NCI-H1048 (cell line): ENCODE measurements at regions not wholly inside any gene's neighbourhood (a gene's known extent, or its start where the extent isn't known, plus 50 kb on each side); places are given as distances from the start of the nearest gene placed in this dataset.
"Not testable (repeated sequence)": the region's sequence is repeated elsewhere in the genome, so short reads cannot be mapped to it uniquely, and the experiment has no call there.

Experiments
- DNase-seq: peaks from one replicate; lab custom pipeline; 2025; lab: John Stamatoyannopoulos, UW

GRCh38 chr12:34606749-34607519 is 584.6 kb downstream of the ALG10 start:
- DNase-seq, result no peak

- DNase-seq, result no peak
Observed at GRCh38 chr12:34607520-34608195, 585.4 kb downstream of the ALG10 start.

DNA sequence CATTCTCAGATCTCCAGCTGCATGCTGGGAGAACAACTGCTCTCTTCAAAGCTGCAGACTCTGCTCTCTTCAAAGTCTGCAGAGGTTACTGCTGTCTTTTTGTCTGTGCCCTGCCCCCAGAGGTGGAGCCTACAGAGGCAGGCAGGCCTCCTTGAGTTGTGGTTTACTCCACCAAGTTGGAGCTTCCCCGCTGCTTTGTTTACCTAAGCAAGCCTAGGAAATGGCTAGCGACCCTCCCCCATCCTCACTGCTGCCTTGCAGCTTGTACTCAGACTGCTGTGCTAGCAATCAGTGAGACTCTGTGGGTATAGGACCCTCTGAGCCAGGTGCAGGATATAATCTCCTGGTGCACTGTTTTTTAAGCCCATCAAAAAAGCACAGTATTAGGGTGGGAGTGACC is 591.7 kb downstream of the ALG10 start:
- not testable (repeated sequence) for DNase-seq

DNA sequence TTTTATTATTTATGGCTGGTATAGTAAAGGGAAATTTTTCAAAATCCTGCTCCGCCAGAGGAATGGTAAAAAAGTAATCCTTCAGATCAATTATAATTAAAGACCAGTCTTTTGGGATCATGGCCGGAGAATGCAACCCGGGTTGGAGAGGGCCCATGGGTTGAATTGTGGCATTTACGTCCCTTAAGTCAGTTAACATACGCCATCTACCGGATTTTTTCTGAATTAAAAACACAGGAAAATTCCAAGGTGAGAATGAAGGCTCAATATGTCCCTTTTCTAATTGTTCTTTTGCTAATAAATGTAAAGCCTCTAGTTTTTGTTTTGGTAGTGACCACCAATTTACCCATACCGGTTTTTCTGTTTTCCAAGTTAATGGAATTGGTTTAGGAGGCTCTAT is 602.8 kb downstream of the ALG10 start:
- DNase-seq, result peak; percentile 9

DNA sequence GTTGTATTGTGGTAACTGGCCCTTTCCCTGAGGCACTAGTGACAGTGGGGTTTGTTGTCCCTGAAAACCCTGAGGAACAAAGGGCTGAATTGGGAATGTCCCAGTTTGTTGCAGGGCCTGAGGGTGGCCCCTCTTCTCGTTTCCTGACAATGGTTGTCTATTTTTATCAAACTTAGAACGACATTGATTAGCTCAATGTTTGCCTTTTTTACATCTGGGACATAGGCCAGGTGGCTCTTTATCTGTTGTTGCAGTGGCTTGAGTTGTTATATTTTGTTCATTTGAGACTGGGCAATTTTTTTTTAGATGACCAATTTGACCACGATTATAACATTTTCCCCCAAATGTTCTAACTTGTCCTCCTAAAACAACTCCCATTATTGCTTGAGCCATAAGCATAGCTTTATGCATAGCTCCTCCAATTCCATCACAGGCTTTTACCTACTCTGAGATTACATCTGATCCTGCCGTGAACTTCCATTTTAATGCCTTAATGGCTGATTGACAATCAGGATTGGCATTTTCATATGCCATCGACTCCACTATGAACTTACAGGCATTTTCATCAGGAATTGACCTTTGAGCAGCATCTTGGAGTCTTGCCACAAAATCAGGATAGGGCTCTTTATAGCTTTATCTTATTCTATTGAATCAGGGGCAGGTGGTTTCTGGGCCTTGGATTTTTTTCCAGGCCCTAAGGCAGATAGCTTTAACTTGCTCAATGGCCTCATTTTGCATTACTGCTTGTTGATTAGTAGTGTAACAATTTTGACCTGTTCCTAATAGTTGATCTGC is 604.3 kb downstream of the ALG10 start:
- no peak for DNase-seq
